ENCODE measurements at regions not wholly inside any gene's neighbourhood (a gene's known extent, or its start where the extent isn't known, plus 50 kb on each side); places are given as distances from the start of the nearest gene placed in this dataset.

GRCh38 chr5:43985411-43985810, 382.4 kb downstream of the NNT start:
- no peaks in the 10 kb centered on the region for H3K4me1 ChIP-seq (ENCODE audit: insufficient read depth, insufficient read length)
- no peak for DNase-seq (ENCODE audit: low read depth, low spot score)
- no peak overlapping the region for H3K9ac ChIP-seq (ENCODE audit: insufficient read length, low read depth)

GRCh38 chr5:43981556-43981955, 378.6 kb downstream of the NNT start:
- Histone ChIP-seq H3K36me3 (ENCODE audit: insufficient read depth, insufficient read length, low read length) (no peaks in the 10 kb centered on the region), H3K9me3 (ENCODE audit: insufficient read depth, low read length) (no peaks in the 10 kb centered on the region), H3K9ac (ENCODE audit: insufficient read length, low read depth) (no peak overlapping the region), H3K4me1 (ENCODE audit: insufficient read depth, insufficient read length) (no peaks in the 10 kb centered on the region), H3K4me3 (ENCODE audit: insufficient read length, low read depth) (no peak overlapping the region), H3K27me3 (ENCODE audit: insufficient read depth, insufficient read length) (no peaks in the 10 kb centered on the region)
- DNase-seq (ENCODE audit: low read depth, low spot score), result no peak
- no peak for TF ChIP-seq YY1 (IDR thresholded peaks at IDR 0.05; ENCODE audit: insufficient read depth, insufficient read length)
- TF ChIP-seq SUZ12 (IDR thresholded peaks at IDR 0.05; ENCODE audit: extremely low read depth, insufficient read depth, insufficient read length), result no peak
- TF ChIP-seq ZNF274 (IDR thresholded peaks at IDR 0.05; ENCODE audit: low read depth, low read length), result no peak

More at GRCh38 chr5:43985411-43985810, 382.4 kb downstream of the NNT start:
- no peak overlapping the region for H3K4me3 ChIP-seq (ENCODE audit: insufficient read length, low read depth)
- no peaks in the 10 kb centered on the region for H3K9me3 ChIP-seq (ENCODE audit: insufficient read depth, low read length)
- H3K36me3 ChIP-seq (ENCODE audit: insufficient read depth, insufficient read length, low read length), result no peaks in the 10 kb centered on the region
- no peak for TF ChIP-seq ZNF274 (IDR thresholded peaks at IDR 0.05; ENCODE audit: low read depth, low read length)
- TF ChIP-seq SUZ12 (IDR thresholded peaks at IDR 0.05; ENCODE audit: extremely low read depth, insufficient read depth, insufficient read length), result no peak
- no peak for TF ChIP-seq YY1 (IDR thresholded peaks at IDR 0.05; ENCODE audit: insufficient read depth, insufficient read length)
- H3K27me3 ChIP-seq (ENCODE audit: insufficient read depth, insufficient read length), result no peaks in the 10 kb centered on the region

- H3K27me3 ChIP-seq (ENCODE audit: insufficient read depth, insufficient read length), result no peaks in the 10 kb centered on the region
Observed at GRCh38 chr5:43973908-43974307, 370.9 kb downstream of the NNT start.

GRCh38 chr5:43973318-43973717, 370.3 kb downstream of the NNT start:
- TF ChIP-seq SUZ12 (IDR thresholded peaks at IDR 0.05; ENCODE audit: extremely low read depth, insufficient read depth, insufficient read length), result no peak
- TF ChIP-seq YY1 (IDR thresholded peaks at IDR 0.05; ENCODE audit: insufficient read depth, insufficient read length), result no peak
- no peak for TF ChIP-seq ZNF274 (IDR thresholded peaks at IDR 0.05; ENCODE audit: low read depth, low read length)
- H3K4me1 ChIP-seq (ENCODE audit: insufficient read depth, insufficient read length), result no peaks in the 10 kb centered on the region
- no peak overlapping the region for H3K9ac ChIP-seq (ENCODE audit: insufficient read length, low read depth)
- H3K27me3 ChIP-seq (ENCODE audit: insufficient read depth, insufficient read length), result no peaks in the 10 kb centered on the region
- no peaks in the 10 kb centered on the region for H3K9me3 ChIP-seq (ENCODE audit: insufficient read depth, low read length)
- no peak for DNase-seq (ENCODE audit: low read depth, low spot score)
- H3K36me3 ChIP-seq (ENCODE audit: insufficient read depth, insufficient read length, low read length), result no peaks in the 10 kb centered on the region
- no peak overlapping the region for H3K4me3 ChIP-seq (ENCODE audit: insufficient read length, low read depth)

More at GRCh38 chr5:43973908-43974307, 370.9 kb downstream of the NNT start:
- H3K36me3 ChIP-seq (ENCODE audit: insufficient read depth, insufficient read length, low read length), result no peaks in the 10 kb centered on the region
- H3K4me3 ChIP-seq (ENCODE audit: insufficient read length, low read depth), result no peak overlapping the region
- TF ChIP-seq SUZ12 (IDR thresholded peaks at IDR 0.05; ENCODE audit: extremely low read depth, insufficient read depth, insufficient read length), result no peak
- TF ChIP-seq YY1 (IDR thresholded peaks at IDR 0.05; ENCODE audit: insufficient read depth, insufficient read length), result no peak
- no peak for TF ChIP-seq ZNF274 (IDR thresholded peaks at IDR 0.05; ENCODE audit: low read depth, low read length)
- H3K4me1 ChIP-seq (ENCODE audit: insufficient read depth, insufficient read length), result no peaks in the 10 kb centered on the region
- no peaks in the 10 kb centered on the region for H3K9me3 ChIP-seq (ENCODE audit: insufficient read depth, low read length)
- no peak overlapping the region for H3K9ac ChIP-seq (ENCODE audit: insufficient read length, low read depth)
- DNase-seq (ENCODE audit: low read depth, low spot score), result no peak

- no peak for DNase-seq (ENCODE audit: low read depth, low spot score)
- Histone ChIP-seq H3K27me3 (ENCODE audit: insufficient read depth, insufficient read length) (no peaks in the 10 kb centered on the region), H3K4me1 (ENCODE audit: insufficient read depth, insufficient read length) (no peaks in the 10 kb centered on the region), H3K9me3 (ENCODE audit: insufficient read depth, low read length) (no peaks in the 10 kb centered on the region), H3K4me3 (ENCODE audit: insufficient read length, low read depth) (no peak overlapping the region), H3K9ac (ENCODE audit: insufficient read length, low read depth) (no peak overlapping the region), H3K36me3 (ENCODE audit: insufficient read depth, insufficient read length, low read length) (no peaks in the 10 kb centered on the region)
- TF ChIP-seq YY1 (IDR thresholded peaks at IDR 0.05; ENCODE audit: insufficient read depth, insufficient read length) (no peak), SUZ12 (IDR thresholded peaks at IDR 0.05; ENCODE audit: extremely low read depth, insufficient read depth, insufficient read length) (no peak)
Observed at GRCh38 chr5:43967165-43967564, 364.2 kb downstream of the NNT start.

GRCh38 chr5:43959144-43959543, 356.2 kb downstream of the NNT start:
- no peak for DNase-seq (ENCODE audit: low read depth, low spot score)
- no peak overlapping the region for H3K9ac ChIP-seq (ENCODE audit: insufficient read length, low read depth)

GRCh38 chr5:43947935-43948334, 345.0 kb downstream of the NNT start:
- peaks cover 10% of the 10 kb centered on the region; the same call in 1 of the 2 replicates for H3K9me3 ChIP-seq (ENCODE audit: insufficient read depth, low read length)
- TF ChIP-seq YY1 (IDR thresholded peaks at IDR 0.05; ENCODE audit: insufficient read depth, insufficient read length) (no peak), SUZ12 (IDR thresholded peaks at IDR 0.05; ENCODE audit: extremely low read depth, insufficient read depth, insufficient read length) (no peak), ZNF274 (IDR thresholded peaks at IDR 0.05; ENCODE audit: low read depth, low read length) (no peak)
- DNase-seq (ENCODE audit: low read depth, low spot score), result no peak
- H3K9ac ChIP-seq (ENCODE audit: insufficient read length, low read depth), result no peak overlapping the region
- no peaks in the 10 kb centered on the region for H3K27me3 ChIP-seq (ENCODE audit: insufficient read depth, insufficient read length)
- H3K4me3 ChIP-seq (ENCODE audit: insufficient read length, low read depth), result no peak overlapping the region
- no peaks in the 10 kb centered on the region for H3K36me3 ChIP-seq (ENCODE audit: insufficient read depth, insufficient read length, low read length)
- no peaks in the 10 kb centered on the region for H3K4me1 ChIP-seq (ENCODE audit: insufficient read depth, insufficient read length)

More at GRCh38 chr5:43959144-43959543, 356.2 kb downstream of the NNT start:
- TF ChIP-seq YY1 (IDR thresholded peaks at IDR 0.05; ENCODE audit: insufficient read depth, insufficient read length) (no peak), SUZ12 (IDR thresholded peaks at IDR 0.05; ENCODE audit: extremely low read depth, insufficient read depth, insufficient read length) (no peak), ZNF274 (IDR thresholded peaks at IDR 0.05; ENCODE audit: low read depth, low read length) (no peak)
- Histone ChIP-seq H3K9me3 (ENCODE audit: insufficient read depth, low read length) (no peaks in the 10 kb centered on the region), H3K36me3 (ENCODE audit: insufficient read depth, insufficient read length, low read length) (no peaks in the 10 kb centered on the region), H3K4me3 (ENCODE audit: insufficient read length, low read depth) (no peak overlapping the region), H3K4me1 (ENCODE audit: insufficient read depth, insufficient read length) (no peaks in the 10 kb centered on the region), H3K27me3 (ENCODE audit: insufficient read depth, insufficient read length) (no peaks in the 10 kb centered on the region)

Data from NT2/D1 (cell line).